Nephron progenitor cell (in vitro differentiated cells): ENCODE measurements at regions not wholly inside any gene's neighbourhood (a gene's known extent, or its start where the extent isn't known, plus 50 kb on each side); places are given as distances from the start of the nearest gene placed in this dataset.

Experiments
- DNase-seq: peaks from one replicate; pipeline ENCODE4 v3.0.0; 2021
- H3K27ac Mint-ChIP-seq: 2 replicates; pipeline ENCODE4 v1.8.0; 2021; ENCODE audit warnings: mild to moderate bottlenecking, moderate library complexity, mixed read lengths
- H3K27me3 Mint-ChIP-seq: 2 replicates; pipeline ENCODE4 v1.8.0; 2021; ENCODE audit warnings: mild to moderate bottlenecking, low read depth, mixed read lengths; ENCODE audit not compliant: poor library complexity
- H3K36me3 Mint-ChIP-seq: 2 replicates; pipeline ENCODE4 v1.8.0; 2021; ENCODE audit warnings: low read depth, mixed read lengths
- H3K4me1 Mint-ChIP-seq: 2 replicates; pipeline ENCODE4 v1.8.0; 2021; ENCODE audit warnings: mixed read lengths
- H3K4me3 Mint-ChIP-seq: 2 replicates; pipeline ENCODE4 v1.8.0; 2021; ENCODE audit warnings: mild to moderate bottlenecking, moderate library complexity, mixed read lengths
- H3K9me3 Mint-ChIP-seq: 2 replicates; pipeline ENCODE4 v1.8.0; 2021; ENCODE audit warnings: mild to moderate bottlenecking, moderate library complexity, mixed read lengths
- CTCF ChIP-seq: fragments of 200-600 bp; sonication (generic); IDR thresholded peaks from 2 replicates; pipeline ENCODE4 v1.5.0; 2021; ENCODE audit warnings: antibody characterized with exemption

GRCh38 chr6:14305131-14305530, 187.6 kb downstream of the CD83 start:
- TF ChIP-seq CTCF, result no peak
- Mint-ChIP-seq H3K36me3 (no peaks in the 10 kb centered on the region), H3K27me3 (no peaks in the 10 kb centered on the region), H3K27ac (no peak overlapping the region), H3K4me3 (no peak overlapping the region), H3K9me3 (peaks cover 15% of the 10 kb centered on the region), H3K4me1 (peaks cover 50% of the 10 kb centered on the region)
- DNase-seq, result no peak

DNA sequence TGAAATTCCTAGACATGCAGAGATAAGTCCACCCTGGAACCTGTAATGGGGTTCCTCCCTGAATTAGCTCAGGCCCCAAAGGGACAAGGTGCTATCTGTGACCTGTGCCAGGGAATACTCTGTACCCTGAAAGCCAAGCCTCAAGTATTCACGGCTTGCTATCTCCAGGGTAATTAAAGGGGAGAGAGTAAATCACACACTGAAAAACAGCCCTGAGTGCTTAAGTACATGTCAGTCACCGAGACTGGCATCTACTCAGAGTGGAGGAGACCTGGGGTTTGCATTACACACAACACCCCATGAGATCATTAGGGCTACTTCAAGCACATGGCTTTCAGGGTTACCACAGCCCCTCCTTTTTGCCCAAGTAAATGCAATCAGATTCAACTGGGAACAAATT, 188.1 kb downstream of the CD83 start:
- TF ChIP-seq CTCF, result no peak
- DNase-seq, result no peak
- Mint-ChIP-seq H3K4me3 (no peak overlapping the region), H3K27ac (no peak overlapping the region), H3K4me1 (peaks cover 45% of the 10 kb centered on the region), H3K9me3 (peaks cover 16% of the 10 kb centered on the region), H3K27me3 (no peaks in the 10 kb centered on the region), H3K36me3 (no peaks in the 10 kb centered on the region)

DNA sequence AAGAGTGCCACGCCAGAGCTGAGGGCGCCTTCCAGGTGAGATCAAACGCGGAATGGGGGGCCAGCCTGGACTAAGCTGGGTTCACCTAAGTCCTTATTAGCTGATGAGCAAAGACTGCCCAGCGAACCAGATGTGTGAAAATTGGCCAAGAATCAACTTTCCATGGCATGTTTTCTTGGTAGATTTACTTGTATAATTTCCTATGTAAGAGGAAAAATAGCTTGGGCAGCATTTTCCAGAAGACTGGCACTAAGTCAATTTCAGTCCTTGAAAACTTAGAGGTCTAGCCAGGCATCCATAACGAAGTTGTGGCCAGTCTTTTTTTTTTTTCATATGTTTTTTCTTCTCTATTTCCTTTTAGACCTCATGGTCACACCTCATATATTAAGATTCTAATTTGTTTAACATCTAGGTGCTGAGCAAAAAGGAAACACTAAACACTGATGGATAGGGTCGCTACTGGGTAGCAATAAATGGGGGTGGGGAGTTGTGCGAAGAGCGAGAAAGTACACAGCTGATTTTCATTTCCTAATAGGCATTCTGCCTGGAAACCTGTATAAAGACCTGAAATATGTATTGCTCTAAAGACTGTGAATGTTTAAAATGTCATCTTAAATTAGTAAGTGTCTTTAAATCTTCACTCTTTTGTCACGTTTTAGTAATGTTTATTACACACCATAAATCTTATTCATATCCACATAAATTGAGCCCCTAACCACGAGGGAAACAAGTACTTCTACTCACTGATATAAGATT, 188.8 kb downstream of the CD83 start:
- peaks cover 2% of the 10 kb centered on the region for H3K27me3 Mint-ChIP-seq
- H3K27ac Mint-ChIP-seq, result no peak overlapping the region
- no peak overlapping the region for H3K4me3 Mint-ChIP-seq
- H3K4me1 Mint-ChIP-seq, result peaks cover 41% of the 10 kb centered on the region
- peaks cover 23% of the 10 kb centered on the region for H3K9me3 Mint-ChIP-seq
- TF ChIP-seq CTCF, result no peak
- DNase-seq, result no peak
- H3K36me3 Mint-ChIP-seq, result no peaks in the 10 kb centered on the region

GRCh38 chr6:14309516-14309915, 191.9 kb downstream of the CD83 start:
- H3K4me3 Mint-ChIP-seq, result no peak overlapping the region
- DNase-seq, result no peak
- no peaks in the 10 kb centered on the region for H3K36me3 Mint-ChIP-seq
- H3K27me3 Mint-ChIP-seq, result peaks cover 2% of the 10 kb centered on the region
- H3K27ac Mint-ChIP-seq, result no peak overlapping the region
- TF ChIP-seq CTCF, result no peak
- peaks cover 25% of the 10 kb centered on the region for H3K4me1 Mint-ChIP-seq
- peaks cover 12% of the 10 kb centered on the region for H3K9me3 Mint-ChIP-seq

- peaks cover 12% of the 10 kb centered on the region for H3K9me3 Mint-ChIP-seq
- H3K27me3 Mint-ChIP-seq, result peaks cover 4% of the 10 kb centered on the region
- no peak overlapping the region for H3K4me3 Mint-ChIP-seq
- no peak for DNase-seq
- H3K4me1 Mint-ChIP-seq, result peaks cover 27% of the 10 kb centered on the region
- TF ChIP-seq CTCF, result no peak
- no peaks in the 10 kb centered on the region for H3K36me3 Mint-ChIP-seq
- no peak overlapping the region for H3K27ac Mint-ChIP-seq
These were observed 192.4 kb downstream of the CD83 start for GRCh38 chr6:14309951-14310445.

- peaks cover 12% of the 10 kb centered on the region for H3K9me3 Mint-ChIP-seq
- no peak overlapping the region for H3K4me3 Mint-ChIP-seq
- H3K4me1 Mint-ChIP-seq, result peaks cover 27% of the 10 kb centered on the region
- no peak for DNase-seq
- no peak overlapping the region for H3K27ac Mint-ChIP-seq
- peaks cover 6% of the 10 kb centered on the region for H3K27me3 Mint-ChIP-seq
- H3K36me3 Mint-ChIP-seq, result no peaks in the 10 kb centered on the region
- TF ChIP-seq CTCF, result no peak
These were observed 193.4 kb downstream of the CD83 start for GRCh38 chr6:14310960-14311359.
